Renal cortex interstitium (tissue), 11 donors: ENCODE measurements at regions not wholly inside any gene's neighbourhood (a gene's known extent, or its start where the extent isn't known, plus 50 kb on each side); places are given as distances from the start of the nearest gene placed in this dataset.
A peak's percentile ranks its signal among the peaks of the same experiment; 100 is the strongest.
"Not testable (repeated sequence)": the region's sequence is repeated elsewhere in the genome, so short reads cannot be mapped to it uniquely, and the experiment has no call there.

ENCODE experiments used
- DNase-seq, 11 donors: peaks; one replicate each; pipeline ENCODE4 v3.0.0-alpha.2; 2013; ENCODE audit warnings: low read depth in 9 of 11, low spot score in 4 of 11; ENCODE audit errors: extremely low read depth in 1 of 11

DNA sequence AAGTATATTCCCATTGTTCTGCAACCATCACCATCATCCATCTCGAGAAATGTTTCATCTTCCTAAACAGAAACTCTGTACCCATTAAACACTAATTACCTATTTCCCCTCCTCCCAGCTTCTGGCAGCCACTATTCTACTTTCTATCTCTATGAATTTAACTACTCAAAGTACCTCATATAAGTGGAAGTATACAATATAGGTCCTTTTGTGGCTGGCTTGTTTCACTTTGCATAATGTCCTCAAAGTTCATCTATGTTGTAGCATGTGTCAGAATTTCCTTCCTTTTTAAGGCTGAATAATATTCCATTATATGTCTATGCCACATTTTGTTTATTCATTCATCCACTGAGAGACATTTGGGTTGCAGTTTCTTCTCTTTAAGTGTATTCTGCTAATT is 159.4 kb downstream of the KCNRG start:
- DNase-seq, result no peak

DNA sequence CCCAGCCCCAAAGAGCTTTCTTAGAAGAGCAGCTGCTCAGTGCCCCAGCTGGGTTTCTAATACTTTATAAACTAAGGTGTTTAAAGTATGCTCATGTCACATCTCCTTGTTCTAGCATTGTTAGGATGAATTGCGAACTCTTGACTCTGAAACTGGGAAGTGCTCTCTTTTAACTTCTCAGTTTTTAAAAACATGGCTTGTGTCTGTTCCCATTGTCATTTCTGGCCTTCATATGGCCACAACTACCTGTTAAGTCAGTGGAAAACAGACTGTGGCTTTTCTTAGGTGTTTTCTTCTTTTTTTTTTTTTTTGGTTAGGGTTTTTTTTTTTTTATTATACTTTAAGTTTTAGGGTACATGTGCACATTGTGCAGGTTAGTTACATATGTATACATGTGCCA is 164.7 kb downstream of the KCNRG start:
- no peak for DNase-seq

- DNase-seq, result not testable (repeated sequence)
Measured at GRCh38 chr13:50185769-50186763, 170.8 kb downstream of the KCNRG start.

DNA sequence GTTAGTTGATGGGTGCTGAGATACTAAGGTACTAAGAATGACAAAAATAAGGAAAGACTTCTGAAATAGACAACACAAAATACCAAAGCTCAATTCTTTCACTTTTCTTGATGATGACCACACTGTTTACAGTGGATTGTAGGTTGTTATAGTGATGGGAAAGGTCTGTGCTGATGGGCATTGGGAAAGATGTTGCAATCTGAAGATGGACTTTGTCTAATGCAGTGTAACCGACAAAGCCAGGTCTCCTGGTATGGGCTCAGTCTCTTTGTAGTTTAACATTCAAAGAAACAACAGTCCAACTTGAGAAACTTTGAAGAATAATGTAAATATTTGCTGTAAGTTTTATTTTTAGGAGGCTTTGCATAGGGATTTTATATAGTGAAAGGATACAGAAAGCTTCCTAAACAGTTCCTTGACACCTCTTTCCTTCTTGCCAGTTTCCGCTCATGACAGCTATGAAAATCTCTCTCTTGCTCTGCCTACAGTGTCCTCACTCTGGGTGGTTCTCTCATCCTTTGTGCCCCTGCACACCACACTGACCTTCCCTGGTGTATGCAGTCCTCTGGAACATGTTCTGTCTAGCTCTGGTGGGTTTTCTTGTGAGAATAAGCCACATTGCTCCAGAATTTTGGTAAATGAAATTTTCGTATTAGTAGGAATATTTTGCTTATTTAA is 172.2 kb downstream of the KCNRG start:
- no peak for DNase-seq

DNA sequence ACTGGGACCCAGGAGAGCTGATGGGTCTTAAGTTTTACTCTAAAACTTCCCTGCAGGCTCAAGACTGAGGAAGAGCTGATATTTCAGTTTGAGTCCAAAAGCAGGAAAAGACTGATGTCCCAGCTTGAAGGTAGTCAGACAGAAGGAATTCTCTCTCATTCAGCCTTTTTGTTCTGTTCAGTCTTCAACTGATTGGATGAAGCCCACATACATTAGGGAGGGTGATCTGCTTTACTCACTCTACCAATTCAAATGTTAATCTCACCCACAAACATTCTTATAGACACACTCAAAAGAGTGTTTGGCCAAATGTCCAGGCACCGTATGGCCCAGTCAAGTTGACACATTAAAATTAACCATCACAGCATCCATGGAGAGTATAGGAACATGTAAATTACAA is 173.5 kb downstream of the KCNRG start:
- DNase-seq, result no peak

DNA sequence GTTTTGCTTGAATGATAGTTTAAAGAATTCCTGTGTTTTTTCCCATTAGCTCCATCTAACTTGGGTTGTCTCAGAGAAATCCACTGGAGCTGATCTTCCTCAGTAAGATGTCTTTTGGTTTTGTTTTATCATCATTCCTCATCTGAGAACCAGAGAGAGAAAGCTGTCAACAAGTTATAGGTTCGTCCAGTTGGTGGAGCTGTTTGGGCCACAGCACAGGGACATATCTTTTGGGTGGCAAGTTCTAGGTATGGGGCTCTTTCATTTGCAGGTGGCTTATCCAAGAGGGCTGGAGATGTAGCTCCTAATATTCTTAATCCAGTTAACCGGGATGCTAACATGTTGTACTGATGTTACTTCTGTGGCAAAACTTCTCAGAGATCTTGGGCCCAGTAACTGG is 174.2 kb downstream of the KCNRG start:
- no peak for DNase-seq

DNA sequence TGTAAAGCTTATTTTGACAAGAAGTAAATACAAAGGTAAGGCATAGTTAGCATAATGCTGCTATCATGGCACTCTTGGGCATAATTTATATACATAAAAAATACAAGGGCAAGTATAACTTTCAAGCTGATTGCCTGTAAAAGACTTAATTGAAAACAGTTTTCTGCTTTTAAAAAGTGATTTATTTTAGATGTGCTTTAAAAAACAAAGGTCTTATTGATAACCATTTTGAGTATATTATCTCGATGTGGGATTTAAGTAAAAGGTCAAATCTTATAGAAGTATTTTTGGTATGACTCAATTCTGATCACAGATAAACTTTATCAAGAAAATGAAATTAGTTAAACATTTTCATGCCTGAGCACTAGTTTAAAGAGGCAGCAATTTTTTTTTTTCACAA is 175.8 kb downstream of the KCNRG start:
- DNase-seq, result no peak

DNA sequence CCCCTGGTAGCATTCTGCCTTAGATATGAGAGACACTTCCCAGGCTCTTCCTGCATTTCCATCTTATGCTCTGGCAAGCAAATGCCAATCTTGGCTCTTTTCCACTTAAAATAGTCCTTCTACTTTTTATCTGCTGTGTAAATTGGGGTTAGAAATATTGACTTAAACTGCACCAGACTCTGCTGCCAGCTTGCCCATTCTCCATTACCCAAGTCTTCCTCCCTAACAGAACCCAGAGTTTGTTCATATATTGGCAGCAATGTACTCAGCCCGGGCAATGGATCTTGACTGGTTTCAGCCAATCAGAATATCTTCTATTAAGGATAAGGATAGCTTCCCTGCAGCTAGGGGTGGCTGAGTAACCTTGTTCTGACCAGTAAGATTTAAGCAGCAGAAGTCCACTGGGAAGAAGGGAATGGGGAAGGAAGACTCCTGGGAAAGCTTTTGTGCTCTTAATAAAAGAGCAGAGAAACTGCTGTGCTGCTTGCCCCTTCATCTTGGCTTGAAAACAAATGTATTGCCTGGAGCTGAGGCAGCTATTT is 177.1 kb downstream of the KCNRG start:
- no peak for DNase-seq

DNA sequence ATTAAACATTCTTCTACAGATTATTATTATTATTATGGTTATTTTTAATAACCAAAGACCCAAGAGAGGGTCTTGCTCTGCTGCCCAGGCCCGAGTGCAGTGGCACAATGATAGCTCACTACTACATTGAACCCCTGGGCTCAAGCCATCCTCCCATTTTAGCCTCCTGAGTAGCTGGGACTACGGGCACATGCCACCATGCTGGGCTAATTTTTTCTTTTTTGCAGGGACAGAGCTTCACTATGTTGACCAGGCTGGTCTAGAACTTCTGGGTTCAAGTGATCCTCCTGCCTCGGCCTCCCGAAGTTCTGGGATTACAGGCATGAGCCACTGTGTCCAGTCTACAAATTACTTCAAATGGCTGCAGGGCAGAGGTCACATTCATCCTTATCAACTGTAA is 179.8 kb downstream of the KCNRG start:
- no peak for DNase-seq

DNA sequence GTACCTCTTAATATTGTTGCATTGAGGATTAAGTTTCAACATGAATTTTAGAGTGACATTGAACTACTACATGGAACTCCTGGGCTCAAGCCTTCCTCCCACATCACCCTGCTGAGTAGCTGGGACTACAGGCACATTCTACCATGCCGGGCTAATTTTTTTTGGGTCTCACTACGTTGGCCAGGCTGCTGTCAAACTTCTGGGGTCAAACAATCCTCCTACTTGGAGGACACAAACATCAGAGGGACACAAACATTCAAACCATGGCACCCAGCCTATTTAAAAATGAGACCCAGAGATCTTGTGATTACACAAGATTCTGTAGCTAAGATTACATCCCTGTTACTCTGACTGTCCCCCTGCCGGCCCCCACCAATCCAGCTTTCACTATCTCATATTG is 180.9 kb downstream of the KCNRG start:
- DNase-seq, result no peak

DNA sequence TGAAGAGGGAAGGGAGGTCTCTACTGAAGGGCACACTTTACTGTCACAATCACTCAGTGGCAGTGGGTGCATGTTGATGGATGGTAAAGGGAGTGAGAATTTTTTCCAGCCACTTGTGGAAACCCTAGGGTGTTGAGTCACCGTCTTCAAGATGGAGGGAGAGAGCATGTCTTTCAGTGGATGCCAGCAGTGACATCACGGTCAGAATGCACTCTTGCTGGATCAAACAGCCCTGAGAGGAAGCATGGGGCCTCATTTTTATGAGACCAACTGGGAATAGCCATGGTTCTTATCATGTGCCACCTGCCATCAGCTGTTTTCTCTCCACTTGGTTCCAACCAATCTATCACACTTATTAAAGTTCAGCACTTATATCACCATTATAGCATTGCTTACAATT is 182.5 kb downstream of the KCNRG start:
- DNase-seq, result no peak

GRCh38 chr13:50198508-50198907 is 183.3 kb downstream of the KCNRG start:
- DNase-seq, result no peak

- DNase-seq, result no peak
Measured at GRCh38 chr13:50200569-50200968, 185.3 kb downstream of the KCNRG start.

- DNase-seq, result no peak
Measured at GRCh38 chr13:50200988-50201387, 185.7 kb downstream of the KCNRG start.

DNA sequence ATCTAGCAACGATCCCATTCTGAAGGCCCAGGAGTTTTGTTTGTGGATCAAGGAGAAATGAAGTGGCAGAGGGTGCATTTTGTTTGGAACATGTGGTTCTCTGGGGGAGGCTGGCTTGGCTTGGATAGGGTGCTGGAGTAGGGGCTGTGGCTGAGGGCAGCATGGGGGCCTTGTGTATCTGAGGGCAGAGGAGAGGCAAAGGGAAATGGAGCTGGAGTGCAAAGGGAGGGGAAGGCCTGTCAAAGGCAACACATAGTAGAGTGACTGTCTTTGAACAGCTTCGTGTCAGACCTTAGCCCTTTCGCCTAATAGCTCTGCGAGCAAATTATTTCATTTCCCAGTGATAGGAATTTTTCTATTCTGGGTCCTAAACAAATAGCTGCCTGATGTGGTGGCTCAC is 187.2 kb downstream of the KCNRG start:
- no peak for DNase-seq

- no peak for DNase-seq
Measured at GRCh38 chr13:50203256-50203941, 188.2 kb downstream of the KCNRG start.

DNA sequence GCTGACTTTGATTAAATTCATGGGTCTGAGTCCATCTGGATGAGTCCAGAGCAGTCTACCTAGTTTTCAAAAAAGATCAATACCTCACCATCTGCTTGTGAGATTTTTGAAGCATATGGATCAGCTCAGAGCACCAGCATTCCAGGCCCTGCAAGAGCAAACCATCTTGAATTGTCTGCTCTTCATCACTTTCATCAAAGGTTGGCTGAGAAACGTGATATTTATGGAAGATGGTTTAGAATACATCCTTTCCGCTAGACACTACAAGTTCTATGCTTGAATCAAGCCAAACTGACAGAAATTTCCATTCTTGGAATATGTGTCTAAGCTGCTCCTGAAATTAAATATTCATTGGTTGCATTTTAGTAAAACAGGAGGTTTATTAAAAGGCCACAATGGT is 190.3 kb downstream of the KCNRG start:
- no peak for DNase-seq

DNA sequence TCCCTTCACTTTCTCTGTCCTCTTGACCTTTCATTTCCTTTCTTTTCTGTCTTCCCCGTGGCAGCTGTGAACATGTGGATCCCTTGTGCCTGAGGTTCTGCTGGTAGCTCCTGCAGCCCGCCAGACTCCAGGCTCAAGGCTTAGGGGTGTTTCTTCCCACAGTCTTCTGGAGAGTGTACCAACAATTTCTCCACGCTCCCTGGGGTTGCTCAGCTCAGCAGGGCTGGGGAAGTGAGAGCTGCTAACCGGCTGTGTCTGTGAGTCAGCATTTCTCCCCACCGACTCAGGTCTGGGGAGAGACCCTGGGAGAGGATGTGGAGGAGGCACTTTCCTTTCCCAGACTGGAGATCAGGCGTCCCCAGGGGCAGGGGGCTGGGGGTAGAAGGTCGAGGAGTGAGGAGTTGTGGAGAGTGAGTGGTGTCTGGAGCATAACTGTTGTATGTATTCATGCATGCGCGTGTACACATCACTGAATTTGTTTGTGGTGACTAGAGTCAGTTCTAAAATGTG is 193.6 kb downstream of the KCNRG start:
- peak in 8 of 11 donors; percentile 24 to 48 (median 36) for DNase-seq

DNA sequence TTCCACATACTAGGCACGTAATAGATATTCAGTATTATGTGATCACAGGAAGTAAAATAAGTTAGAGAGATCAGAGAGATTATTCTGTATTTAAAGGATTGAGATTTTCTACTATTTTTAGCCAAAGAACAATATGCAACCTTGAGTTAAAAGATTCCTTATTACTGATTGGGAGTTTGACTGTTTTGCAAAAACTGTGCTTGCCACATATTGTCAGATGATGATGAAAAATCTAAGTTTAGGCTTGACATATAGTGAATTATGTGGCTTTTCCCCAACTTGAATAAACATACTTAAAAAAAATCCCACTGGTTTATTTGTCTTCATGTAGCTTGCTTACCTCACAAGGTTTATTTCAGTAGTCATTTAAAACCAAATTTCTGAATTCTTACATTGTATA is 194.4 kb downstream of the KCNRG start:
- no peak for DNase-seq
